ENCODE measurements at regions not wholly inside any gene's neighbourhood (a gene's known extent, or its start where the extent isn't known, plus 50 kb on each side); places are given as distances from the start of the nearest gene placed in this dataset.

GRCh38 chr7:25944777-25945515 is 207.1 kb upstream of the NFE2L3 start:
- peaks cover 20% of the 10 kb centered on the region for H3K4me1 Mint-ChIP-seq
- H3K9me3 Mint-ChIP-seq: no peaks in the 10 kb centered on the region
- DNase-seq: no peak
- H3K36me3 Mint-ChIP-seq: no peaks in the 10 kb centered on the region
- H3K4me3 Mint-ChIP-seq: no peak overlapping the region
- H3K27me3 Mint-ChIP-seq: peaks cover 46% of the 10 kb centered on the region
- H3K27ac Mint-ChIP-seq: no peak overlapping the region

- Mint-ChIP-seq H3K9me3 (no peaks in the 10 kb centered on the region), H3K27ac (no peak overlapping the region), H3K27me3 (peaks cover 51% of the 10 kb centered on the region), H3K36me3 (no peaks in the 10 kb centered on the region), H3K4me1 (peaks cover 18% of the 10 kb centered on the region), H3K4me3 (no peak overlapping the region)
- no peak for DNase-seq
Observed at GRCh38 chr7:25945608-25946007, 206.4 kb upstream of the NFE2L3 start.

- Mint-ChIP-seq H3K4me3 (no peak overlapping the region), H3K36me3 (no peaks in the 10 kb centered on the region), H3K27me3 (peaks cover 47% of the 10 kb centered on the region), H3K4me1 (peaks cover 14% of the 10 kb centered on the region), H3K9me3 (no peaks in the 10 kb centered on the region), H3K27ac (no peak overlapping the region)
- DNase-seq: no peak
Observed at GRCh38 chr7:25946181-25946580, 205.8 kb upstream of the NFE2L3 start.

GRCh38 chr7:25947669-25948516 is 204.1 kb upstream of the NFE2L3 start:
- Mint-ChIP-seq H3K4me3 (no peak overlapping the region), H3K9me3 (no peaks in the 10 kb centered on the region), H3K36me3 (no peaks in the 10 kb centered on the region), H3K27ac (no peak overlapping the region), H3K27me3 (peaks cover 47% of the 10 kb centered on the region), H3K4me1 (peaks cover 14% of the 10 kb centered on the region)
- DNase-seq: no peak

- Mint-ChIP-seq H3K36me3 (no peaks in the 10 kb centered on the region), H3K9me3 (no peaks in the 10 kb centered on the region), H3K4me1 (peaks cover 14% of the 10 kb centered on the region), H3K4me3 (peak overlapping the region; percentile 83), H3K27me3 (peaks cover 37% of the 10 kb centered on the region), H3K27ac (peak overlapping the region; percentile 28)
- DNase-seq: peak; percentile 14
Observed at GRCh38 chr7:25949736-25950487, 202.1 kb upstream of the NFE2L3 start.

- Mint-ChIP-seq H3K27me3 (peaks cover 33% of the 10 kb centered on the region), H3K4me1 (peaks cover 14% of the 10 kb centered on the region), H3K36me3 (no peaks in the 10 kb centered on the region), H3K9me3 (no peaks in the 10 kb centered on the region), H3K27ac (peak overlapping the region; percentile 77), H3K4me3 (peak overlapping the region; percentile 91)
- DNase-seq: peak; percentile 86
Observed at GRCh38 chr7:25950488-25951413, 201.2 kb upstream of the NFE2L3 start.

GRCh38 chr7:25951414-25952260 is 200.4 kb upstream of the NFE2L3 start:
- H3K27ac Mint-ChIP-seq: no peak overlapping the region

GRCh38 chr7:25952261-25953057 is 199.5 kb upstream of the NFE2L3 start:
- Mint-ChIP-seq H3K36me3 (no peaks in the 10 kb centered on the region), H3K27me3 (peaks cover 26% of the 10 kb centered on the region), H3K9me3 (no peaks in the 10 kb centered on the region), H3K27ac (no peak overlapping the region), H3K4me3 (no peak overlapping the region), H3K4me1 (peaks cover 14% of the 10 kb centered on the region)
- no peak for DNase-seq

More at GRCh38 chr7:25951414-25952260, 200.4 kb upstream of the NFE2L3 start:
- peaks cover 28% of the 10 kb centered on the region for H3K27me3 Mint-ChIP-seq
- H3K4me3 Mint-ChIP-seq: peak overlapping the region; percentile 7
- H3K36me3 Mint-ChIP-seq: no peaks in the 10 kb centered on the region
- peaks cover 14% of the 10 kb centered on the region for H3K4me1 Mint-ChIP-seq
- no peak for DNase-seq
- no peaks in the 10 kb centered on the region for H3K9me3 Mint-ChIP-seq

- no peak for DNase-seq
- H3K27me3 Mint-ChIP-seq: peaks cover 17% of the 10 kb centered on the region
- H3K36me3 Mint-ChIP-seq: no peaks in the 10 kb centered on the region
- H3K27ac Mint-ChIP-seq: no peak overlapping the region
- H3K9me3 Mint-ChIP-seq: no peaks in the 10 kb centered on the region
- H3K4me1 Mint-ChIP-seq: peaks cover 14% of the 10 kb centered on the region
- no peak overlapping the region for H3K4me3 Mint-ChIP-seq
Observed at GRCh38 chr7:25953859-25954258, 198.1 kb upstream of the NFE2L3 start.

GRCh38 chr7:25954395-25954794 is 197.6 kb upstream of the NFE2L3 start:
- Mint-ChIP-seq H3K4me1 (peaks cover 10% of the 10 kb centered on the region), H3K4me3 (no peak overlapping the region), H3K36me3 (no peaks in the 10 kb centered on the region), H3K27ac (no peak overlapping the region), H3K9me3 (no peaks in the 10 kb centered on the region), H3K27me3 (peaks cover 12% of the 10 kb centered on the region)
- DNase-seq: no peak

GRCh38 chr7:25959168-25959734 is 192.7 kb upstream of the NFE2L3 start:
- Mint-ChIP-seq H3K27ac (no peak overlapping the region), H3K4me3 (no peak overlapping the region), H3K4me1 (no peaks in the 10 kb centered on the region), H3K27me3 (peaks cover 1% of the 10 kb centered on the region), H3K36me3 (no peaks in the 10 kb centered on the region), H3K9me3 (no peaks in the 10 kb centered on the region)
- DNase-seq: no peak

GRCh38 chr7:25963733-25964132 is 188.3 kb upstream of the NFE2L3 start:
- Mint-ChIP-seq H3K36me3 (no peaks in the 10 kb centered on the region), H3K9me3 (no peaks in the 10 kb centered on the region), H3K4me1 (peaks cover 14% of the 10 kb centered on the region), H3K27ac (no peak overlapping the region), H3K27me3 (peaks cover 35% of the 10 kb centered on the region), H3K4me3 (no peak overlapping the region)
- no peak for DNase-seq
